ENCODE measurements at regions not wholly inside any gene's neighbourhood (a gene's known extent, or its start where the extent isn't known, plus 50 kb on each side); places are given as distances from the start of the nearest gene placed in this dataset.

- Histone ChIP-seq H3K9me3 (ENCODE audit: control insufficient read depth, low read length) (no peaks in the 10 kb centered on the region), H3K36me3 (ENCODE audit: control insufficient read depth, insufficient read depth, low read length) (no peaks in the 10 kb centered on the region), H3K4me3 (ENCODE audit: low read length) (no peak overlapping the region), H3K4me1 (ENCODE audit: control insufficient read depth, insufficient read depth, low read length) (peaks cover 3% of the 10 kb centered on the region), H3K27ac (ENCODE audit: low read depth, low read length) (no peak overlapping the region), H3K27me3 (ENCODE audit: control insufficient read depth, insufficient read depth, low read length, poor library complexity, severe bottlenecking) (no peaks in the 10 kb centered on the region), H3K9ac (ENCODE audit: extremely low read depth, low read length, poor library complexity, severe bottlenecking) (no peak overlapping the region)
- no peak for TF ChIP-seq CTCF (conservative IDR thresholded peaks at IDR 0.05)
- H3K27me3 Mint-ChIP-seq (ENCODE audit: insufficient read depth): no peaks in the 10 kb centered on the region
- peaks cover 7% of the 10 kb centered on the region for H3K9me3 Mint-ChIP-seq
- no peak overlapping the region for H3K27ac Mint-ChIP-seq
- H3K4me3 Mint-ChIP-seq: no peak overlapping the region
- 85 to 86% methylated on average over 1 to 3 of the region's 3 CpGs for WGBS, 2 experiments (ENCODE audit: insufficient coverage in 1 of 2, insufficient read length in 1 of 2)
- no peaks in the 10 kb centered on the region for H3K36me3 Mint-ChIP-seq (ENCODE audit: low read depth)
- peaks cover 7% of the 10 kb centered on the region for H3K4me1 Mint-ChIP-seq
- no peak for DNase-seq
Observed at GRCh38 chr2:105582952-105583660, 161.6 kb upstream of the NCK2 start.

GRCh38 chr2:105581555-105581944, 163.2 kb upstream of the NCK2 start:
- no peaks in the 10 kb centered on the region for H3K27me3 ChIP-seq (ENCODE audit: control insufficient read depth, insufficient read depth, low read length, poor library complexity, severe bottlenecking)
- no peak overlapping the region for H3K27ac Mint-ChIP-seq
- no peaks in the 10 kb centered on the region for H3K27me3 Mint-ChIP-seq (ENCODE audit: insufficient read depth)
- H3K4me1 Mint-ChIP-seq: peaks cover 11% of the 10 kb centered on the region
- H3K9me3 ChIP-seq (ENCODE audit: control insufficient read depth, low read length): no peaks in the 10 kb centered on the region
- H3K36me3 Mint-ChIP-seq (ENCODE audit: low read depth): no peaks in the 10 kb centered on the region
- no peaks in the 10 kb centered on the region for H3K36me3 ChIP-seq (ENCODE audit: control insufficient read depth, insufficient read depth, low read length)
- TF ChIP-seq CTCF (conservative IDR thresholded peaks at IDR 0.05): no peak
- WGBS, 2 experiments (ENCODE audit: insufficient coverage in 1 of 2, insufficient read length in 1 of 2): 94% methylated on average over 3 of the region's 3 CpGs; no CpG with 5 or more reads in 1 of the 2 experiments
- H3K4me1 ChIP-seq (ENCODE audit: control insufficient read depth, insufficient read depth, low read length): peaks cover 3% of the 10 kb centered on the region
- no peak for DNase-seq
- peaks cover 3% of the 10 kb centered on the region for H3K9me3 Mint-ChIP-seq
- H3K27ac ChIP-seq (ENCODE audit: low read depth, low read length): no peak overlapping the region
- no peak overlapping the region for H3K4me3 Mint-ChIP-seq
- no peak overlapping the region for H3K9ac ChIP-seq (ENCODE audit: extremely low read depth, low read length, poor library complexity, severe bottlenecking)
- H3K4me3 ChIP-seq (ENCODE audit: low read length): no peak overlapping the region

GRCh38 chr2:105580870-105581554, 163.7 kb upstream of the NCK2 start:
- no peaks in the 10 kb centered on the region for H3K36me3 ChIP-seq (ENCODE audit: control insufficient read depth, insufficient read depth, low read length)
- Mint-ChIP-seq H3K4me1 (peaks cover 16% of the 10 kb centered on the region), H3K27me3 (ENCODE audit: insufficient read depth) (peaks cover 2% of the 10 kb centered on the region), H3K4me3 (no peak overlapping the region), H3K27ac (no peak overlapping the region), H3K9me3 (peaks cover 2% of the 10 kb centered on the region), H3K36me3 (ENCODE audit: low read depth) (no peaks in the 10 kb centered on the region)
- no peak overlapping the region for H3K9ac ChIP-seq (ENCODE audit: extremely low read depth, low read length, poor library complexity, severe bottlenecking)
- no peak for DNase-seq
- H3K4me3 ChIP-seq (ENCODE audit: low read length): no peak overlapping the region
- no peak for TF ChIP-seq CTCF (conservative IDR thresholded peaks at IDR 0.05)
- H3K4me1 ChIP-seq (ENCODE audit: control insufficient read depth, insufficient read depth, low read length): peaks cover 3% of the 10 kb centered on the region
- WGBS, 2 experiments (ENCODE audit: insufficient coverage in 1 of 2, insufficient read length in 1 of 2): 0% methylated on average over 1 of the region's 1 CpG
- H3K27ac ChIP-seq (ENCODE audit: low read depth, low read length): no peak overlapping the region
- H3K27me3 ChIP-seq (ENCODE audit: control insufficient read depth, insufficient read depth, low read length, poor library complexity, severe bottlenecking): no peaks in the 10 kb centered on the region
- no peaks in the 10 kb centered on the region for H3K9me3 ChIP-seq (ENCODE audit: control insufficient read depth, low read length)

All from endodermal cell (in vitro differentiated cells).